Tibial nerve (tissue), 4 donors: ENCODE measurements at regions not wholly inside any gene's neighbourhood (a gene's known extent, or its start where the extent isn't known, plus 50 kb on each side); places are given as distances from the start of the nearest gene placed in this dataset.

Experiments
- DNase-seq, 2 donors: peaks; one replicate each; pipeline ENCODE4 v3.0.0-alpha.2; 2019; ENCODE audit warnings: low spot score in 2 of 2
- H3K27ac ChIP-seq, 4 donors: fragments of 200-600 bp; sonication (generic) in 3 of 4; one replicate each; pipeline ENCODE4 v1.5.1; 2017 to 2019; ENCODE audit warnings: mild to moderate bottlenecking in 1 of 4
- H3K27me3 ChIP-seq, 2 donors: fragments of 200-600 bp; sonication (generic) in 1 of 2; one replicate each; pipeline versions ENCODE4 v1.5.1 to v1.6.0; 2017 to 2019
- H3K36me3 ChIP-seq, 3 donors: fragments of 200-600 bp; sonication (generic); one replicate each; pipeline ENCODE4 v1.5.1; 2018 to 2019
- H3K4me1 ChIP-seq, 4 donors: fragments of 200-600 bp; sonication (generic) in 3 of 4; one replicate each; pipeline ENCODE4 v1.5.1; 2017 to 2019
- H3K4me3 ChIP-seq, 4 donors: fragments of 200-600 bp; sonication (generic) in 3 of 4; one replicate each; pipeline ENCODE4 v1.5.1; 2017 to 2019; ENCODE audit warnings: mild to moderate bottlenecking in 1 of 4, moderate library complexity in 1 of 4
- H3K9me3 ChIP-seq, 4 donors: fragments of 200-600 bp; sonication (generic) in 3 of 4; one replicate each; pipeline ENCODE4 v1.5.1; 2017 to 2019
- CTCF ChIP-seq, 5 experiments: fragments of 200-600 bp in 3 of 5; fragments of 450-650 bp in 2 of 5; sonication (generic) in 3 of 5; IDR thresholded peaks; one replicate each; pipeline ENCODE4 v1.5.1; 2016 to 2019; ENCODE audit warnings: antibody characterized with exemption in 5 of 5, mild to moderate bottlenecking in 3 of 5, moderate library complexity in 2 of 5
- EP300 ChIP-seq, 2 donors: sonication (generic); formaldehyde crosslinking; IDR thresholded peaks; one replicate each; pipeline ENCODE4 v1.6.1; 2017; ENCODE audit warnings: antibody characterized with exemption in 2 of 2, mild to moderate bottlenecking in 1 of 2
- POLR2A ChIP-seq, 2 donors: fragments of 450-650 bp; IDR thresholded peaks; one replicate each; pipeline ENCODE4 v1.6.1; 2017; ENCODE audit warnings: antibody characterized with exemption in 2 of 2, mild to moderate bottlenecking in 2 of 2, moderate library complexity in 2 of 2
- WGBS, 2 donors: methylation state at CpG; one replicate each; pipeline ENCODE4 v1.1.5; 2018; 5-methylcytosine and 5-hydroxymethylcytosine counted together

DNA sequence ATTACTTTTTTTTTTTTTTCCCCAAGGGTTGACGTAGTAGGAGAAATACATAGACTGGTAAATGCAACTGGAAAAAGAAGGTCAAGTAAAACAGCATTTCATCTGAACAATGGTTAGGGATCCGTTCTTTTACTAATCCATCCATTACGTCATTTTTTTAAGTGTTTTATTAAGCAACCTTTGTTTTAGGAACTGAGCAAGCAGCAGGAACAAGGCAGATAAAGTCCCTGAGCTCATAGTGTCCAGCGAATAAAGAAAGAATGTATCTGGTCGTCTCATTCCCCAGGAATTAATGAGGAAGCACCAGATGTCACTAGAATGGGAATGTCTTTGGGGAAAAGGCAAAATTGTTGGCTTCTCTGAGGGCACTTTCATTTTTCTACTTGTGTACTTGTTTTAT is 842.4 kb downstream of the TDRD15 start:
- Histone ChIP-seq H3K4me1 (no peaks in the 10 kb centered on the region), H3K27me3 (no peaks in the 10 kb centered on the region), H3K4me3 (no peak overlapping the region), H3K27ac (no peak overlapping the region), H3K36me3 (no peaks in the 10 kb centered on the region), H3K9me3 (no peaks in the 10 kb centered on the region)
- TF ChIP-seq CTCF (IDR thresholded peaks at IDR 0.05) (no peak), POLR2A (IDR thresholded peaks at IDR 0.05) (no peak), EP300 (IDR thresholded peaks at IDR 0.05) (no peak)
- DNase-seq, result no peak
- WGBS, 2 donors, result 60 to 71% methylated on average over 5 of the region's 5 CpGs

DNA sequence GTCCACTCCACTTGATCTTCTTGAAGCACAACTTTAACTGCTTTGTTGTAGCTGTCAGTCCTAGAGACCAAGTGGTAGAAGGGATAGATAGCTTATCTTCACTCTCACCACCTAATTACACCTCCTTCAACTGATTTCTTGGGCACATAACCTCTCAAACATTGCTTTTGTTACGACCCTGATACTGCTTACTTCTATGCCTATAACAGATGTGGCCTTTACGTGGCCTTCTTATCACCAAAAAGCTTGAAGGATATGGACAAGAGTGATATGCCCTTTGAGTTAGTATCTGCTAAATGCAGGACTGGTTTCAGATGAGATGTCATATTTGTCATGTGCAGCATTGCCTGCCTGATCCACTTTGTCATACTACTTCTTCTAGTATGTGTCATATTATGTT is 847.2 kb downstream of the TDRD15 start:
- no peak overlapping the region for H3K27ac ChIP-seq
- H3K27me3 ChIP-seq, result no peaks in the 10 kb centered on the region
- no peak overlapping the region for H3K4me3 ChIP-seq
- 87 to 89% methylated on average over 2 of the region's 2 CpGs for WGBS, 2 donors
- H3K36me3 ChIP-seq, result no peaks in the 10 kb centered on the region
- no peaks in the 10 kb centered on the region for H3K9me3 ChIP-seq
- no peak for DNase-seq
- no peaks in the 10 kb centered on the region for H3K4me1 ChIP-seq
- no peak for TF ChIP-seq CTCF (IDR thresholded peaks at IDR 0.05)
- no peak for TF ChIP-seq POLR2A (IDR thresholded peaks at IDR 0.05)
- TF ChIP-seq EP300 (IDR thresholded peaks at IDR 0.05), result no peak

DNA sequence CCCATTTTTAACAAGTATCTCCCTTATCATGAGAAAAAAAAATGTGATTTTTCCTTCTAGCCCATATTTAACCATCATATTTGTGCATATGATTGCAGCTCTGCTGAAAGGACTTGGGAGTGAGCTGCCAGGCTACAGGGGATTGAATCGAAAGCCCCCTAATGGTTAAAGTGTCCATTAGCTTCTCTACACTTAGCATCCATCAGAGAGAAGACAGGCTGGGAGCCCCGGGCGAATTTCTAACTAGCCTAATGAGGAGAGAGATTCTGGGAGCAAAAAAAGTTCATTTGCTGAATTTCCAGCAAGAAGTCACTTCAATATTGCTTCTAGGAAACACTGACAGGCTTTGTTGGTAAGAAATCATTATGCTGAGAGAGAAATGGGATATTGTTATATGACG is 848.8 kb downstream of the TDRD15 start:
- H3K27ac ChIP-seq, result no peak overlapping the region
- 32 to 38% methylated on average over 4 of the region's 4 CpGs for WGBS, 2 donors
- DNase-seq, result no peak

DNA sequence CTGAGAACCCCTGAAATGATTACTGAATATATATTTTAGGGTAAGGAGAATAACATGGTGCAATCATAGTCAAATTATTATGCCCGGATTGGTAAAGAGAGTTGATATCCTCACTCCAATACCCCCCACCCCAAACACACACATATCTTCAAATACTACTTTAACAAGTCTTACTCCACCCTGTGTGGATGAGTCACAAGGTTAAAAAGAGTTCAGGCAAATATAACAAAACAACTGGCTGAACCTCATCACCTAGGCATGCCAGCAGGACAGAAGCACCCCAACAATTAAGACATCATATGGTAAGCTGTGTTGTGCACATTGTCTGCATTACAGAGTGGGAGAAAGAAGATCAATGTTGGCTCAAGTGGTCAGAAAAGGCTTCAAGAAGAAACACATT is 857.4 kb downstream of the TDRD15 start:
- Histone ChIP-seq H3K4me3 (no peak overlapping the region), H3K9me3 (no peaks in the 10 kb centered on the region), H3K27ac (no peak overlapping the region), H3K4me1 (no peaks in the 10 kb centered on the region), H3K36me3 (no peaks in the 10 kb centered on the region), H3K27me3 (no peaks in the 10 kb centered on the region)
- no peak for DNase-seq
- no peak for TF ChIP-seq POLR2A (IDR thresholded peaks at IDR 0.05)
- TF ChIP-seq CTCF (IDR thresholded peaks at IDR 0.05), result no peak
- no peak for TF ChIP-seq EP300 (IDR thresholded peaks at IDR 0.05)
- 85 to 92% methylated on average over 1 of the region's 1 CpG for WGBS, 2 donors

More for the DNA sequence above, 848.8 kb downstream of the TDRD15 start:
- H3K4me1 ChIP-seq, result no peaks in the 10 kb centered on the region
- TF ChIP-seq CTCF (IDR thresholded peaks at IDR 0.05) (no peak), EP300 (IDR thresholded peaks at IDR 0.05) (no peak), POLR2A (IDR thresholded peaks at IDR 0.05) (no peak)
- no peaks in the 10 kb centered on the region for H3K27me3 ChIP-seq
- H3K9me3 ChIP-seq, result no peaks in the 10 kb centered on the region
- no peak overlapping the region for H3K4me3 ChIP-seq
- H3K36me3 ChIP-seq, result no peaks in the 10 kb centered on the region

GRCh38 chr2:21993002-21993401 is 869.2 kb downstream of the TDRD15 start:
- no peak overlapping the region for H3K27ac ChIP-seq
- no peaks in the 10 kb centered on the region for H3K27me3 ChIP-seq
- TF ChIP-seq EP300 (IDR thresholded peaks at IDR 0.05), result no peak
- TF ChIP-seq CTCF (IDR thresholded peaks at IDR 0.05), result no peak
- no peak for TF ChIP-seq POLR2A (IDR thresholded peaks at IDR 0.05)
- no peak for DNase-seq
- no peaks in the 10 kb centered on the region for H3K36me3 ChIP-seq
- H3K9me3 ChIP-seq, result peaks cover 0 to 35% (median 1%) of the 10 kb centered on the region in 4 donors
- H3K4me1 ChIP-seq, result no peaks in the 10 kb centered on the region
- WGBS, 2 donors, result 96 to 97% methylated on average over 1 of the region's 1 CpG
- H3K4me3 ChIP-seq, result no peak overlapping the region
